ENCODE measurements at regions not wholly inside any gene's neighbourhood (a gene's known extent, or its start where the extent isn't known, plus 50 kb on each side); places are given as distances from the start of the nearest gene placed in this dataset.
"Not testable (repeated sequence)": the region's sequence is repeated elsewhere in the genome, so short reads cannot be mapped to it uniquely, and the experiment has no call there.

DNA sequence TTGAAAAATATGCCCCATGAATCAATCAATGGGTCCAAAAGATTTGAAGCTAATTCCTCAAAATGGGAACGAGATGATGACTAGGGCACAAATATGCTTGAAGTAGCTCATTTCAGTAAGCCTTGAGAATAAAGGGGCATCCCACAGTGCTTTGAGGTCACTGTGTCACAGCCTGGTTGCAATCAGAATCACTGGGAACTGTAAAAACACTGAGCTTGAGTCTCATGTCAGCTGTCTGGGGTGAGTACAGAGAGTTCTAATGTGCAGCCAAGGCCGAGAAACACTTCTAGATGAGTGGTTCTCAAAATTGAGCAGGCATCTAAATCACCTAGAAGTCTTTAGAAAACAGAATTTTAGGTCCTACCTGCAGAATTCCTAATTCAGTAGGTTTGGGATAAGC lies 120.5 kb upstream of the EGFL6 start:
- DNase-seq = no peak
- Mint-ChIP-seq H3K4me3 (ENCODE audit: unreplicated experiment) (no peak overlapping the region), H3K36me3 (ENCODE audit: unreplicated experiment) (peaks cover 4% of the 10 kb centered on the region), H3K27me3 (ENCODE audit: unreplicated experiment) (peaks cover 2% of the 10 kb centered on the region), H3K27ac (ENCODE audit: unreplicated experiment) (no peak overlapping the region), H3K4me1 (ENCODE audit: low read depth, unreplicated experiment) (no peaks in the 10 kb centered on the region), H3K9me3 (ENCODE audit: unreplicated experiment) (peaks cover 2% of the 10 kb centered on the region)
- TF ChIP-seq, protein P1, sequence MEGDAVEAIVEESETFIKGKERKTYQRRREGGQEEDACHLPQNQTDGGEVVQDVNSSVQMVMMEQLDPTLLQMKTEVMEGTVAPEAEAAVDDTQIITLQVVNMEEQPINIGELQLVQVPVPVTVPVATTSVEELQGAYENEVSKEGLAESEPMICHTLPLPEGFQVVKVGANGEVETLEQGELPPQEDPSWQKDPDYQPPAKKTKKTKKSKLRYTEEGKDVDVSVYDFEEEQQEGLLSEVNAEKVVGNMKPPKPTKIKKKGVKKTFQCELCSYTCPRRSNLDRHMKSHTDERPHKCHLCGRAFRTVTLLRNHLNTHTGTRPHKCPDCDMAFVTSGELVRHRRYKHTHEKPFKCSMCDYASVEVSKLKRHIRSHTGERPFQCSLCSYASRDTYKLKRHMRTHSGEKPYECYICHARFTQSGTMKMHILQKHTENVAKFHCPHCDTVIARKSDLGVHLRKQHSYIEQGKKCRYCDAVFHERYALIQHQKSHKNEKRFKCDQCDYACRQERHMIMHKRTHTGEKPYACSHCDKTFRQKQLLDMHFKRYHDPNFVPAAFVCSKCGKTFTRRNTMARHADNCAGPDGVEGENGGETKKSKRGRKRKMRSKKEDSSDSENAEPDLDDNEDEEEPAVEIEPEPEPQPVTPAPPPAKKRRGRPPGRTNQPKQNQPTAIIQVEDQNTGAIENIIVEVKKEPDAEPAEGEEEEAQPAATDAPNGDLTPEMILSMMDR (IDR thresholded peaks at IDR 0.05; ENCODE audit: partially characterized antibody, unreplicated experiment) = no peak

GRCh38 chrX:13441608-13442007 lies 121.8 kb upstream of the ATXN3L start:
- H3K27ac Mint-ChIP-seq (ENCODE audit: unreplicated experiment); DNase-seq; H3K9me3 Mint-ChIP-seq (ENCODE audit: unreplicated experiment); H3K4me3 Mint-ChIP-seq (ENCODE audit: unreplicated experiment); H3K27me3 Mint-ChIP-seq (ENCODE audit: unreplicated experiment); H3K36me3 Mint-ChIP-seq (ENCODE audit: unreplicated experiment): not testable (repeated sequence)
- peaks cover 14% of the 10 kb centered on the region for H3K4me1 Mint-ChIP-seq (ENCODE audit: low read depth, unreplicated experiment)

GRCh38 chrX:13440176-13440575 lies 120.3 kb upstream of the ATXN3L start:
- Mint-ChIP-seq H3K4me3 (ENCODE audit: unreplicated experiment) (no peak overlapping the region), H3K27me3 (ENCODE audit: unreplicated experiment) (peaks cover 3% of the 10 kb centered on the region), H3K27ac (ENCODE audit: unreplicated experiment) (no peak overlapping the region), H3K4me1 (ENCODE audit: low read depth, unreplicated experiment) (peaks cover 24% of the 10 kb centered on the region), H3K36me3 (ENCODE audit: unreplicated experiment) (peaks cover 4% of the 10 kb centered on the region), H3K9me3 (ENCODE audit: unreplicated experiment) (peaks cover 3% of the 10 kb centered on the region)
- TF ChIP-seq, protein P1 (IDR thresholded peaks at IDR 0.05; ENCODE audit: partially characterized antibody, unreplicated experiment) = no peak
- DNase-seq = no peak

DNA sequence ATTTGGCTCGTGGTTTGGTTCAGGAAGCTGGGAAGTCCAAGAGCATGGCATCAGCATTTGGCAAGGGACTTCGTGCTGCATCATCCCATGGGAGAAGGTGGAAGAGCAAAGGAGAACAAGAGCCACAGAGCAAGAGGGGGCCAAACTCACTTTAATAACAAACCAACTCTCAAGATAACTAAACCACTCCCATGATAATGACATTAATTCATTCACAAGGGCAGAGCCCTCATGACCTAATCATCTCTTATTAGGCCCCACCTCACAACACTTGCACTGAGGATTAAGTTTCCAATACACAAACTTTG lies 113.4 kb upstream of the ATXN3L start:
- Mint-ChIP-seq H3K36me3 (ENCODE audit: unreplicated experiment) (no peaks in the 10 kb centered on the region), H3K9me3 (ENCODE audit: unreplicated experiment) (peaks cover 3% of the 10 kb centered on the region), H3K4me3 (ENCODE audit: unreplicated experiment) (no peak overlapping the region), H3K27me3 (ENCODE audit: unreplicated experiment) (no peaks in the 10 kb centered on the region), H3K4me1 (ENCODE audit: low read depth, unreplicated experiment) (peaks cover 17% of the 10 kb centered on the region), H3K27ac (ENCODE audit: unreplicated experiment) (no peak overlapping the region)
- TF ChIP-seq, protein P1 (IDR thresholded peaks at IDR 0.05; ENCODE audit: partially characterized antibody, unreplicated experiment) = no peak
- DNase-seq = no peak

DNA sequence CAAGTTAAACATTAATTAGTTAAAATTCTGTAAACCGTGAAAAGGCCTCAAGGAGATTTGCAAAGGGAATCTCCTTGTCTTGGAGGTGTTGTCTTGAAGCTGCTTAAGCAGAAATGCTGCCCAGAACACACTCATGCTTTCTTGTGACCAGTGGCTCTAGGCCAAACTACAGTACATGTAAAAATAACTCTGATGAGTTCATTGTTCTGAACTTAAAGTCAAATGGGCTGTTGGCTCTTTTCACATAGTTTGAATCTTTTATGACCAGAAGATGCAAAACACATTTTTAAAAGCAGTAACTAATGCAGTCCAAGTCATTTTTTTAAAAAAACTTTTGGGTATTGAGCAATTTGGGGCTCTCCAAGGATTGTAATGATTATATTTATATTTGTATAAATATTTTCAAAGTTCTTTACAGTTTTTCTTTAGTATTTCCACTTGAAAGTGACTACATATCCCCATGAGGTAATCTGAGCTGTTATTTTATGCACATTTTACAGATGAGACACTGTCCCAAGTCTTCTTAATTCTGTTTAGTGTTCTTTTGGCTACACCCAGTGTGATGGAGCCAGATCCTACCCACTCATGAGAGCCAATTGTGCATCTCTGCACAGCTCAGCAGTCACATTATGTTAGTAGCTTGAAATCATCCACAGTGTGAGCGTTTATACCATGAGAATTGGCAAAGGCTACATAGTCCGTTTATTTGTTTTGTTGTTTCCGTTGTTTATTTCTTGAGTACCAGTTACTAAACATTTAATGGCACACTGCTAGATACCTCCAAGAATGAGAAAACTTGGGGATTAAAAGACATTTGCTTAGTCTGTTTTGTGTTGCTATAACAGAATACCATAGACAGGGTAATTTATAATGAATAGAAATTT lies 112.8 kb upstream of the ATXN3L start:
- H3K36me3 Mint-ChIP-seq (ENCODE audit: unreplicated experiment) = no peaks in the 10 kb centered on the region
- H3K27me3 Mint-ChIP-seq (ENCODE audit: unreplicated experiment) = no peaks in the 10 kb centered on the region
- H3K27ac Mint-ChIP-seq (ENCODE audit: unreplicated experiment) = no peak overlapping the region
- DNase-seq = no peak
- TF ChIP-seq, protein P1 (IDR thresholded peaks at IDR 0.05; ENCODE audit: partially characterized antibody, unreplicated experiment) = no peak
- peaks cover 15% of the 10 kb centered on the region for H3K4me1 Mint-ChIP-seq (ENCODE audit: low read depth, unreplicated experiment)
- peaks cover 3% of the 10 kb centered on the region for H3K9me3 Mint-ChIP-seq (ENCODE audit: unreplicated experiment)
- H3K4me3 Mint-ChIP-seq (ENCODE audit: unreplicated experiment) = no peak overlapping the region
